GM11168 (cell line): ENCODE measurements at regions not wholly inside any gene's neighbourhood (a gene's known extent, or its start where the extent isn't known, plus 50 kb on each side); places are given as distances from the start of the nearest gene placed in this dataset.

ENCODE experiments used
- in situ Hi-C: fragments of 300-500 bp; cut with MboI; formaldehyde crosslinking; loops from one replicate; pipeline ENCODE4 v1.12.0; 2022; ENCODE audit warnings: low sequenced_read_pairs; ENCODE audit not compliant: unreplicated experiment

- in situ Hi-C loops: no loop called here
These were observed 247.7 kb downstream of the IPMK start for GRCh38 chr10:58019863-58020537.

- in situ Hi-C loops: no loop called here
These were observed 249.9 kb downstream of the IPMK start for GRCh38 chr10:58017719-58018367.

- in situ Hi-C loops: no loop called here
These were observed 251.1 kb downstream of the IPMK start for GRCh38 chr10:58016614-58017013.

GRCh38 chr10:58014436-58014835 is 253.3 kb downstream of the IPMK start:
- in situ Hi-C loops: no loop called here

GRCh38 chr10:58013406-58013805 is 254.3 kb downstream of the IPMK start:
- in situ Hi-C loops: no loop called here

- in situ Hi-C loops: no loop called here
These were observed 257.5 kb downstream of the IPMK start for GRCh38 chr10:58010073-58010702.

- in situ Hi-C loops: no loop called here
These were observed 263.7 kb downstream of the IPMK start for GRCh38 chr10:58003945-58004344.

- in situ Hi-C loops: no loop called here
These were observed 266.5 kb downstream of the IPMK start for GRCh38 chr10:58001159-58001558.

- in situ Hi-C loops: no loop called here
These were observed 271.2 kb downstream of the IPMK start for GRCh38 chr10:57996536-57996935.

GRCh38 chr10:57993302-57993701 is 274.4 kb downstream of the IPMK start:
- in situ Hi-C loops: no loop called here

GRCh38 chr10:57992321-57993077 is 275.2 kb downstream of the IPMK start:
- in situ Hi-C loops: no loop called here

GRCh38 chr10:57988964-57989363 is 278.7 kb downstream of the IPMK start:
- in situ Hi-C loops: no loop called here

- in situ Hi-C loops: no loop called here
These were observed 280.5 kb downstream of the IPMK start for GRCh38 chr10:57987055-57987721.

GRCh38 chr10:57986422-57986821 is 281.3 kb downstream of the IPMK start:
- in situ Hi-C loops: no loop called here

GRCh38 chr10:57983281-57983791 is 284.4 kb downstream of the IPMK start:
- in situ Hi-C loops: no loop called here

- in situ Hi-C loops: no loop called here
These were observed 285.6 kb downstream of the IPMK start for GRCh38 chr10:57982091-57982490.

GRCh38 chr10:57979956-57980355 is 287.7 kb downstream of the IPMK start:
- in situ Hi-C loops: no loop called here

GRCh38 chr10:57979491-57979890 is 288.2 kb downstream of the IPMK start:
- in situ Hi-C loops: no loop called here

- in situ Hi-C loops: no loop called here
These were observed 290.4 kb downstream of the IPMK start for GRCh38 chr10:57977262-57977661.

GRCh38 chr10:57973451-57973850 is 294.2 kb downstream of the IPMK start:
- in situ Hi-C loops: no loop called here
